ENCODE measurements at regions not wholly inside any gene's neighbourhood (a gene's known extent, or its start where the extent isn't known, plus 50 kb on each side); places are given as distances from the start of the nearest gene placed in this dataset.

DNA sequence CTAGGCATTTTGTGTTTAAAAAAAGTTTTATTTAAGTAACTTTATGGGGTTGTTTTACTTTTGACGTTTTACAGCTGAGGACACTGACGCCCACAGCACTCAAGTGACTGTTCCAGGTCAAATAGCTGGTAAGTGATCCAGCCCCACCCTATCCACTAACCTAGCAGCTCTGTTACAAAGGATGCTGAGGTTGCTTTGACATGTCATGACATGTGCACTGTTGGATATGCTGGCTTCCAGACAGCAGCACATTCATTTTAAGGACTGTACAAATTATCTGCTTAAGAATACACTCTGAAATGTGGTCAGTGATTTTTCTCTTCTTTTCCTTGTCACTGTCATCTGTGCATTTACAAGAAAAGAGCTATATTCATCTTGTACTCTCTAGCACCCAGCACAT lies 417.5 kb downstream of the ZEB2 start:
- in situ Hi-C loops (cut with HindIII; ENCODE audit: low sequenced_read_pairs) = no loop called here

DNA sequence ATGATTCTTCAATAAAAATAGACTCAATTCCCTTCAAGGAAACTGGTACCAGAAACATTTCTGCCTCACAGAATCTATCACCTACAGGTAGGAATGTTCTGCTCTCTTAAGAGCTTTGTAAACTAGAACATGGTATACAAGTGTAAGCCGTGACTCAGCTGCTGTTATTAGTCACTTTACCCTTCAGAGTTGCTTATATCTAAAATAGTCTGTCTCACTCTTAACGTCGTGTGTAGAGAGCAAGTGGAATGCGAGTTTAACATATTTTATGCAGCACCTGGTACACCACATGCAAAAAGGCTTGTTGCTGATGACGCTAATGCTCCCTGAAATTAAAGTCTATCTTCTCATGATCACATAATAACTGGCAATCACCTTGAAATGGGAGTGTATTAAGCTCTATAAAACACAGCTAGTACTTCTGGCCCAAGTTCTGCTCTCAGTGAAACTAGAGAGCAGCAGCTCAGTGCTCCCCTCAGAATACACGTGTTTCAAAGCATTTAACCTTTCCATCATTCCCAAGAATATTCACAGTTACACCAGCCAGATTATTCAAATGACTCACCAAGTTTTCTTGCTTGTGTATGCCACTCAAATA lies 420.0 kb downstream of the ZEB2 start:
- in situ Hi-C loops (cut with HindIII; ENCODE audit: low sequenced_read_pairs) = no loop called here
- DNase-seq (ENCODE audit: low spot score) = no peak

More for the DNA sequence above, 417.5 kb downstream of the ZEB2 start:
- DNase-seq (ENCODE audit: low spot score) = no peak

- DNase-seq (ENCODE audit: low spot score) = no peak
- in situ Hi-C loops (cut with HindIII; ENCODE audit: low sequenced_read_pairs) = no loop called here
These were observed 420.6 kb downstream of the ZEB2 start for GRCh38 chr2:144099340-144099739.

GRCh38 chr2:144097440-144098225 lies 422.3 kb downstream of the ZEB2 start:
- no peak for DNase-seq (ENCODE audit: low spot score)
- in situ Hi-C loops (cut with HindIII; ENCODE audit: low sequenced_read_pairs) = no loop called here

GRCh38 chr2:144096531-144096930 lies 423.4 kb downstream of the ZEB2 start:
- in situ Hi-C loops (cut with HindIII; ENCODE audit: low sequenced_read_pairs) = no loop called here
- no peak for DNase-seq (ENCODE audit: low spot score)

DNA sequence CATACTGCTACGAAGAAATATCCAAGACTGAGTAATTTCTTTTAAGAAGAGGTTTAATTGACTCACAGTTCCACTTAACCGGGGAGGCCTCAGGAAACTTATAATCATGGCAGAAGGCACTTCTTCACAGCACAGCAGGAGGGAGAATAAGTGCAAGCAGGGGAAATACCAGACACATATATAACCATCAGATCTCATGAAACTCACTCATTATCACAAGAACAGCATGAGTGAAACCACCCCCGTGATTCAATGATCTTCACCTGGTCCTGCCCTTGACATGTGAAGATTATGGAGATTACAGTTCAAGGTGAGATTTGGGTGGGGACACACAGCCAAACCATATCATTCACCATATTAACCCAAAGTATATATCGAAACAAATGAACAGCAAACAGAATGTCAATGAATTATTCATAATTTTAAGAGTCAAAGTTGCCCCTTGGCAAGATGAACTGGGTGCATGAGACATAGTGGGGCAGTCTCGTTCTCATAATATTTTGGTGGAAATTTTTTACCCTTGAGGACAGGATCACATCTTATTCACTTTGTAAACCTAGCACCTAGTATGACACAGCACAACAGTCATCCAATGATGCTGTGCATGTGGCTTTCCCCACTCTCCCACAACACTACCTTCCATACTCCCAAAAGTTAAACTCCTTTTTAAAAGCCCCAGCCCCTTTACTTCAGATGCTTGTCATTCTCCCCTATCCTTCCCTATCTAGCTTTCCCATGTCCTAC lies 425.3 kb downstream of the ZEB2 start:
- in situ Hi-C loops (cut with HindIII; ENCODE audit: low sequenced_read_pairs) = no loop called here
- no peak for DNase-seq (ENCODE audit: low spot score)

DNA sequence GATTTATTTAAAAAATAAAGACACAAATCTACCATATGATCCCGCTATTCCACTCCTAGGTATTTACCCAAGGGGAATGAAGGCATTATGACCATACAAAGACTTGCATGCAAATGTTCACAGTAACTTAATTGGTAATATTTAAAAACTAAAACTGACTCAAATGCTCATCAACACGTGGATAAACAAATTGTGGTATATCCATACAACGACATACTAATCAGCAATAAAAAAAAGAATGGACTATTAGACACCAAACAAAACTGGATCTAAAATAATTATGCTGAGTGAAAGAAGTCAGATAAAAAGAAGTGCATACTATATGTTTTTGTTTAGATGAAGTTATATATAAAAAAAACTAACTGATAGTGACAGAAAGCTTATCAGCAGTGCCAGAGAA lies 428.3 kb downstream of the ZEB2 start:
- in situ Hi-C loops (cut with HindIII; ENCODE audit: low sequenced_read_pairs) = no loop called here
- no peak for DNase-seq (ENCODE audit: low spot score)

DNA sequence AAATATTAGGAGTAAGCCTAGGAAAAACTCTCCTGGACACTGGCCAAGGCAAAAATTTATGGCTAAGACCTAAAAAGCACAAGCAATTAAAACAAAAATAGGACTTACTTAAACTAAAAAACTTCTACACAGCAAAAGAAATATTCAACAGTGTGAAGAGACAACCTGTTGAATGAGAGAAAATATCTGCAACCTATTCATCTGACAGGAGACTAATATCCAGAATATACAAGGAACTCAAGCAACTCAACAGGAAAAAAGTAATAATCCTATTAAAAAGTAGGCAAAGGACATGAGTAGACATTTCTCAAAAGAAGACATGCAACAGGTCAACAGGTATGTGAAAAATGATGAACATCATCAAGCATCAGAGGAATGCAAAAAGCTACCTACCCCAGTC lies 431.1 kb downstream of the ZEB2 start:
- in situ Hi-C loops (cut with HindIII; ENCODE audit: low sequenced_read_pairs) = no loop called here
- DNase-seq (ENCODE audit: low spot score) = no peak

DNA sequence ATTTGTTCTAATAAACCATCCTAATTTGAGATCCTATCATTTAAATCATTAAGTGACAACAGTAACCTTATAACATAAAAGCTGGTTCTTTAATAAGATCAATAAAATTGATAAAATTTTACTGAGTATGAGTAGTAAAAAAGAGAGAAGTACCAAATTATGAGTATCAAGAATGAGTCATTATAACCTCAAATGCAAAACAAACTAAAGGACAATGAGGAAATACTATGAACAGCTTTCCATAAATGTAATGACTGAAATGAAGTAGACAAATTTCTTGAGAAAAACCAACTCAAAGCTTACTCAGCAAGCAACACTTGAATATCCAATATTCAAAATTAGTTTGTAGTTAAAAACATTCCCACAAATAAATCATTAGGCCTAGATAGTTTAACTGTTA lies 433.0 kb downstream of the ZEB2 start:
- in situ Hi-C loops (cut with HindIII; ENCODE audit: low sequenced_read_pairs) = no loop called here
- DNase-seq (ENCODE audit: low spot score) = no peak

- in situ Hi-C loops (cut with HindIII; ENCODE audit: low sequenced_read_pairs) = no loop called here
- DNase-seq (ENCODE audit: low spot score) = no peak
These were observed 434.9 kb downstream of the ZEB2 start for GRCh38 chr2:144085016-144085415.

DNA sequence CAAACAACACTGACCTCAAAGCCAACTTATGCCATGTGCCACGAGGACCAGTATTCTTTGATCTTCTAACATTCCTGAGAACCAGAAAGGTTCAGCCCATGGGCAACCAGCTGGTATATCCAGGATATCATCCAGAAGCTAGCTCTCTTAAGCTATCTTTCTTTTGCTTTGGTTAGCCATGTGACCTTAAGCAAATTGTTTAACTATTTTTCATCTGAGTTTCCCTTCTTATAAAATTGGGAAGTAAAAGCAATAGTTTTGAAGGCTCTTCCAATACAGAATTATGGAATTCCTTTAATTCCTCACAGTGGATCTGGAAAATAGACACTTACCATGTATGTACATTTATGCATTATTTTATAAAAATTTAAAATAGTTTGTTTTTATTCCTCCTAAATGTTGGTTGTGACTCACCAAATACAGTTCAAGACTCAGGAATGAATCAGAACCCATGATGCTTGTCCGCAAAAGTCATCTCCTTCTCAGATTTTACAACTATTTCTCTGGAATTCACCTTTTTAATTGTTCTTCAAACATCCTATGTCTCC lies 435.7 kb downstream of the ZEB2 start:
- DNase-seq (ENCODE audit: low spot score) = no peak
- in situ Hi-C loops (cut with HindIII; ENCODE audit: low sequenced_read_pairs) = no loop called here

DNA sequence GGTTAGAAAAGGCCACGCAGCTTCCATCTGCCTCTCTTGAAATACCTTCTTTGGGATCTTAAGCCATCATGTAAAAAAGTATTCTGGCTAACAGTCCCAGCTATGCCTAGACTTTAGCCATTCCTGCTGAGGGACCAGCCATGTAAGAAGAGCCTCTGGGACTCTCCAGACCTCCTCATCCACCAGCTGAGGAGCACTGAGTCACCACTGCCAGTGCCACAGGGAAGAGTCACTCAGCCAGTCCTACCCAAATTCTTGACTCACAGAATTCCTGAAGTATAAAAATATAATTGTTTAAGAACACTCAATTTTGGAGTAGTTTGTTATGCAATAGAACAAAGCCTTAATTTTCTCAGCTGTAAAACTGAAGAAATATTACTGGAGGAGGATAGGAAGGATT lies 436.7 kb downstream of the ZEB2 start:
- in situ Hi-C loops (cut with HindIII; ENCODE audit: low sequenced_read_pairs) = no loop called here
- DNase-seq (ENCODE audit: low spot score) = no peak

GRCh38 chr2:144082777-144083176 lies 437.1 kb downstream of the ZEB2 start:
- in situ Hi-C loops (cut with HindIII; ENCODE audit: low sequenced_read_pairs) = no loop called here
- DNase-seq (ENCODE audit: low spot score) = no peak

DNA sequence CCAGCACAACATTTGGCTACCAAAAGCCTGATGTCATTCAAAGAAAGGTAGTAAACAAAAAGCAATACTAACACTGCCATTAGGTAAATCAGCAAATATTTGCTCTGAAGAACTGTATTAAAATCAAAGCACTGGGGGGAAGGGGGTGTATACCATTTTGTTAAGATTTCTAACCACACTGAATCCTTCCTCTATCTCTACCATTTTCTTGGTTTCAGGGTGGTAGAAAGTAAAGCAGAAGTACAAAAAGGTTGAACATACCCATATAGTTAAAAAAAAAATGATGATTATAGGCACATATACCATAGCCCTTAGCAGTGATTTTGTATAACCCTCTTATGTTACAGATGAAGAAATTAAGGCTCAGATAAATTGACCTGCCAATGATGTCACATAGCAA lies 437.6 kb downstream of the ZEB2 start:
- DNase-seq (ENCODE audit: low spot score) = no peak
- in situ Hi-C loops (cut with HindIII; ENCODE audit: low sequenced_read_pairs) = no loop called here

DNA sequence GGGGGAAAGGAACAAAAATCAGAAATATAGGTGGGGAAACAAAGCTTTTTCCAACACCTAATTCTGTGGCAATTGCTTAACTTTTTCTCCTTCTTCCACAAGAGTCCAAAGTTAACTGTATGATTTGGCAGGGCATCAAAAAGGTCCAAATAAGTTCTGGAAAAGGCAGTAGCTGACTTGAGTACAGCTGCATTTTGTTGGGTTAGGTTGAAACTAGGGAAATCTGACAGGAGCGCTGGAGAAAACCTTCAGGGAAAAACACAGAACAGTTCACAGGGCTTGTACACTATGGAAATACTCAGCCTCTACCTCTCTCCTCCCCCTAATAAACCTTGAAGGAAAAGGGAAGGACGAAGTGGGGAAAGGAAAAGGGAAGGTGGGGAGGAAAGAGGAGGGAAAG lies 438.6 kb downstream of the ZEB2 start:
- DNase-seq (ENCODE audit: low spot score) = no peak
- in situ Hi-C loops (cut with HindIII; ENCODE audit: low sequenced_read_pairs) = no loop called here

DNA sequence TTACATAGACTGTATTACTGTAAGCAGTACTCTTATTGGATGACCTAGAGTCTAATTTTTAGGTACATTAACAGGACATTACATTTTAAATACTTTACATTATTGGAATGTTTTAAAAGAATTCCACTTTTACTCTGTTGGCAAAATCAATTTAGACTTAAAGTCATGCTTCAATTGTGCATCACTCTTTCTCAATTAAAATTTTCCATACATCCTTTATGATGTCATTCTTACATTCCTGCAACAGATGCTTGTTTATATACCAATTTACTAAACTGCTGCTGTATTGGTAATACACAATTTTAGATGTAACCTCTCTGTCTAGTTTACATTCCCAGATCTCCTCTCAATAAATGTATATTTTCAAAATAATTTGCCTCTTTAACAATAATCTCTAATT lies 440.1 kb downstream of the ZEB2 start:
- no peak for DNase-seq (ENCODE audit: low spot score)
- in situ Hi-C loops (cut with HindIII; ENCODE audit: low sequenced_read_pairs) = no loop called here

DNA sequence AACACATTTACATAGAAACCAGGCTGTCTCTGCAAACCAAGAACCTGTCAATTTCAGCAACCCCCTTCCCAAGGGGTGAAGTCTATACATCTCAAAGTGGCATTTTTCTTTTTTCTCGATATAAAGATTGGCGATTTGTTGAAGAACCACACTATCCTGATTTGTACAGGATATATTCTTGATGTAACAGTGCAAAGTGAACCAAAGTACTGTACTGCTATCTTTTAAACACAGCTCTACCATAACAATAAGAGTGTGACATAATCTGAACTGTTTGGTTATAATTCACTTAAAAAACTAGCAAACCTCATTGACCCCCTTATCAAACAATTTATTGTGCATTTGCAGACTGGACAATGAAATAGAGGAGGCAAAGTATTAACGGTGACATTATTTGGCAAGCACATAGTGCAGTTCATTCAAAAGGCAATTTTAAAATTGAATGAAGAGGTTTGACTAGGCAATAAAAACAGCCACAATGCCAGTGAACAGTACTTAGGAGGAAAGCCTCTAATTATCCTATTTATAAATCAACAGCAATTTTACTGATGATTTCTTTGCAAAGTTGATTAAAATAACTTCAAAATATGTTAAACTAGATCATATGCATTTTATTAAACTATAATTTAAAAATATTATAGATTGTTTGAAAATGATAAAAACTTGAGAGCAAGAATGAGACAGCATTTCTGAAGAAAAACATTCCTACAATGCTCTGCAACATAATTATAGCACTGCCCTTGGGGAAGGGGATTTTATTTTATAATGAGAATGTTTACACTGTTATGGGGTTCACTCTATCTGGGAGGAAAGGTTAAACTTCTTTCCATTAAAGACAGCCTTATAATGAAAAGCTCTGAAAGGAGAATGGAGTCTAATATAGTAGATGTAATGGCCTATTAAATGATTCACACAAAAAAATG lies 440.9 kb downstream of the ZEB2 start:
- no peak for DNase-seq (ENCODE audit: low spot score)
- in situ Hi-C loops (cut with HindIII; ENCODE audit: low sequenced_read_pairs) = no loop called here

DNA sequence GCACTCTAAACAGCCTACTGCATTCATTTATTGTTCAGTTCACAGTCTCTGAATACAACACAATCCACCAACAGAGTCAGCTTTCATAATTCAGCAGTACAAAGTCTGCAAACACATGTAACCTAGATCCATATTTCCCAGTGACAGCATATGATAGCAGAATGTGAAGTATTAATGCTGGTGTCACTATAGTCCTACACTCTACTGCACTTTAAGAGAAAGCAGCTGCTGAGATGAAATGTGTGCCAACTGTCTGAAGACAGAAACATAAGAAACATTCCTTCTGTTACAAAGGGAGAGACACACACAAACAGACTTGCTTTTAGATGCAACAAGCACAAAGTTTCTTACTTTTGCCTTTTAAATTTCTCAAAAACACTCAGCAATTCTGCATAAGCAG lies 441.8 kb downstream of the ZEB2 start:
- in situ Hi-C loops (cut with HindIII; ENCODE audit: low sequenced_read_pairs) = no loop called here

DNA sequence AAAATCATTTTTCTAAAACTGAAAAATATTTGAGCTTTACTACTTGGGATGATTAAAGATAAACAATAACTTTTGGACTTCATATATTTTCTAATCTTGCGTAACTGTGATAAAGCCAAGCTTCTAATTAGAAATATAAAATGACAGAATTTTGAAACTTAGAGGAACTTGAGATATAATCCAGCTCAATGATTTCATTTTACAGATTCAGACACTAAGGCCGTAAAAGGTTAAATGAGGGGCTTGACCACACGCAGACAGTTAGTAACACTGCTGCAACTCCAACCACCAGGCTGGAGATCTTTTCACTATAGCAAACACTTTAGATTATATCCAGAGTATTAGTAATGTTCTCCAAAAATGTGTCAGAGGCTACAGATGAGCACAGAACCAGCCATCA lies 445.5 kb downstream of the ZEB2 start:
- DNase-seq (ENCODE audit: low spot score) = no peak
- in situ Hi-C loops (cut with HindIII; ENCODE audit: low sequenced_read_pairs) = no loop called here

More for the DNA sequence above, 441.8 kb downstream of the ZEB2 start:
- peak; percentile 1 for DNase-seq (ENCODE audit: low spot score)

Data from G401 (cell line).